TTC549 (cell line): ENCODE measurements at regions not wholly inside any gene's neighbourhood (a gene's known extent, or its start where the extent isn't known, plus 50 kb on each side); places are given as distances from the start of the nearest gene placed in this dataset.

ENCODE experiments used
- FAIRE-seq: peaks from 2 replicates; lab custom pipeline; 2012; peaks lifted over from hg19 to GRCh38; lab: Jason Lieb, UNC

GRCh38 chr18:68525091-68525490 lies 189.8 kb downstream of the TMX3 start:
- no peak for FAIRE-seq

GRCh38 chr18:68520406-68521075 lies 194.4 kb downstream of the TMX3 start:
- FAIRE-seq = no peak

- no peak for FAIRE-seq
These were observed 195.6 kb downstream of the TMX3 start for GRCh38 chr18:68519336-68519735.

- FAIRE-seq = no peak
These were observed 205.0 kb downstream of the TMX3 start for GRCh38 chr18:68509902-68510301.

- FAIRE-seq = no peak
These were observed 207.1 kb downstream of the TMX3 start for GRCh38 chr18:68507781-68508180.

- FAIRE-seq = no peak
These were observed 209.7 kb downstream of the TMX3 start for GRCh38 chr18:68505178-68505574.

- no peak for FAIRE-seq
These were observed 210.3 kb downstream of the TMX3 start for GRCh38 chr18:68504441-68505177.

- no peak for FAIRE-seq
These were observed 214.4 kb downstream of the TMX3 start for GRCh38 chr18:68500556-68500955.

- FAIRE-seq = no peak
These were observed 215.8 kb downstream of the TMX3 start for GRCh38 chr18:68499141-68499540.

GRCh38 chr18:68498636-68499035 lies 216.3 kb downstream of the TMX3 start:
- FAIRE-seq = no peak

GRCh38 chr18:68498185-68498584 lies 216.7 kb downstream of the TMX3 start:
- FAIRE-seq = no peak

- no peak for FAIRE-seq
These were observed 219.9 kb downstream of the TMX3 start for GRCh38 chr18:68494802-68495581.

- FAIRE-seq = no peak
These were observed 225.7 kb downstream of the TMX3 start for GRCh38 chr18:68489013-68489792.

- FAIRE-seq = no peak
These were observed 230.7 kb downstream of the TMX3 start for GRCh38 chr18:68484241-68484640.

GRCh38 chr18:68482815-68483214 lies 232.1 kb downstream of the TMX3 start:
- no peak for FAIRE-seq

- no peak for FAIRE-seq
These were observed 234.7 kb downstream of the TMX3 start for GRCh38 chr18:68480196-68480595.

- no peak for FAIRE-seq
These were observed 236.7 kb downstream of the TMX3 start for GRCh38 chr18:68478246-68478645.

- no peak for FAIRE-seq
These were observed 239.0 kb downstream of the TMX3 start for GRCh38 chr18:68475883-68476282.

GRCh38 chr18:68472701-68473295 lies 242.1 kb downstream of the TMX3 start:
- FAIRE-seq = no peak

GRCh38 chr18:68469049-68469625 lies 245.8 kb downstream of the TMX3 start:
- FAIRE-seq = no peak

- FAIRE-seq = no peak
These were observed 247.0 kb downstream of the TMX3 start for GRCh38 chr18:68467957-68468356.

GRCh38 chr18:68467329-68467728 lies 247.6 kb downstream of the TMX3 start:
- FAIRE-seq = no peak
